GM12891 (cell line): ENCODE measurements at regions not wholly inside any gene's neighbourhood (a gene's known extent, or its start where the extent isn't known, plus 50 kb on each side); places are given as distances from the start of the nearest gene placed in this dataset.

ENCODE experiments used
- DNase-seq: peaks from one replicate; pipeline ENCODE4 v3.0.0; 2011; ENCODE audit warnings: low spot score; ENCODE audit not compliant: insufficient read length
- FAIRE-seq: peaks from 2 replicates; lab custom pipeline; 2011; peaks lifted over from hg19 to GRCh38; lab: Jason Lieb, UNC
- PAX5 ChIP-seq: IDR thresholded peaks from 2 replicates; pipeline ENCODE4 v1.6.1; 2011; ENCODE audit warnings: low read length, moderate library complexity, mild to moderate bottlenecking; ENCODE audit not compliant: insufficient read depth, severe bottlenecking
- POLR2A ChIP-seq: IDR thresholded peaks from 2 replicates; pipeline ENCODE4 v1.6.1; 2011; ENCODE audit warnings: low read depth, low read length, control low read depth
- POLR2AphosphoS5 ChIP-seq: IDR thresholded peaks from 2 replicates; pipeline ENCODE4 v1.6.1; 2011; ENCODE audit warnings: low read depth, low read length, control low read depth
- POU2F2 ChIP-seq: IDR thresholded peaks from 2 replicates; pipeline ENCODE4 v1.6.1; 2011; ENCODE audit warnings: low read depth, mild to moderate bottlenecking, control low read depth, low read length, moderate library complexity
- SPI1 ChIP-seq: IDR thresholded peaks from 2 replicates; pipeline ENCODE4 v1.6.1; 2011; ENCODE audit warnings: low read depth, low read length, control low read depth
- TAF1 ChIP-seq: IDR thresholded peaks from 2 replicates; pipeline ENCODE4 v1.6.1; 2011; ENCODE audit warnings: low read depth, low read length, control low read depth

- no peak for TF ChIP-seq SPI1
- no peak for TF ChIP-seq POLR2A
- no peak for TF ChIP-seq POU2F2
- TF ChIP-seq PAX5 = no peak
- TF ChIP-seq TAF1 = no peak
- TF ChIP-seq POLR2AphosphoS5 = no peak
- FAIRE-seq (no peak), DNase-seq (no peak)
Measured at GRCh38 chr4:187157380-187157958, 433.8 kb upstream of the FAT1 start.

GRCh38 chr4:187158003-187158402, 434.3 kb upstream of the FAT1 start:
- TF ChIP-seq POU2F2 (no peak), PAX5 (no peak), POLR2A (no peak), SPI1 (no peak), POLR2AphosphoS5 (no peak), TAF1 (no peak)
- DNase-seq (no peak), FAIRE-seq (no peak)

- TF ChIP-seq PAX5 (no peak), SPI1 (no peak), TAF1 (no peak), POLR2A (no peak), POU2F2 (no peak), POLR2AphosphoS5 (no peak)
Measured at GRCh38 chr4:187160486-187160885, 436.8 kb upstream of the FAT1 start.

DNA sequence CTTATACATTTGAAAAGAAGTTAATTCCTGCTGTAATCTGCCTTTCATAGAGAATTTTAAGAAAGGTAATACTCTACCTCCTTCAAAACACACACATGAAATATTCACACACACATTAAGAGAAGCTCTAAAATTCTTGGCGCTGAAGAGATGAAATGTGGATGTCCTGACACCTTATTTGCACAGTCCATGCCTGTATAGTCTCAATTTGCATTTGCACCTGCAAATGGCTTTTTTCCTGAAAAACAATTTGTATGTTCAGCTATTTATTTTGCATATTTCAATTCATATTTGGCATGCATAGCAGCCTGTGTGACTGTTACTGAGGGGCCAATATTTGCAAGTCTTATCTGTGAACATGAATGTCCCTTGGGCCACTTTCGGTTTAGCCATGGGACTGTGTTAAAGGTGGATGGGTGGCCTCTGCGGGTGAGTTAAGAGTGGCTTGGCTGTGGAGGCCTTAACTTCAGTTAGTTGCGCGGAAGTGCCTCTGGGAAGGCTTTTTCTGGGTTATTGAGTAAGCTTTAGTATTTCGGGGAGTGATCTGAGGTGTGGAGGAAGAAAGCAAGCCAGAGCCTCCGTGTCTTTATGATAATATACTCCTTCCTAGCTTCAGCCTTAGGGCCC, 443.3 kb upstream of the FAT1 start:
- TF ChIP-seq POU2F2 (no peak), TAF1 (no peak), POLR2A (no peak), SPI1 (no peak), PAX5 (no peak), POLR2AphosphoS5 (no peak)
- DNase-seq = no peak
- FAIRE-seq = no peak

More at GRCh38 chr4:187160486-187160885, 436.8 kb upstream of the FAT1 start:
- DNase-seq (no peak), FAIRE-seq (no peak)

- no peak for DNase-seq
- no peak for TF ChIP-seq PAX5
- TF ChIP-seq SPI1 = no peak
- no peak for TF ChIP-seq POLR2AphosphoS5
- TF ChIP-seq POU2F2 = no peak
- TF ChIP-seq POLR2A = no peak
- TF ChIP-seq TAF1 = no peak
Measured at GRCh38 chr4:187171706-187172339, 448.2 kb upstream of the FAT1 start.

DNA sequence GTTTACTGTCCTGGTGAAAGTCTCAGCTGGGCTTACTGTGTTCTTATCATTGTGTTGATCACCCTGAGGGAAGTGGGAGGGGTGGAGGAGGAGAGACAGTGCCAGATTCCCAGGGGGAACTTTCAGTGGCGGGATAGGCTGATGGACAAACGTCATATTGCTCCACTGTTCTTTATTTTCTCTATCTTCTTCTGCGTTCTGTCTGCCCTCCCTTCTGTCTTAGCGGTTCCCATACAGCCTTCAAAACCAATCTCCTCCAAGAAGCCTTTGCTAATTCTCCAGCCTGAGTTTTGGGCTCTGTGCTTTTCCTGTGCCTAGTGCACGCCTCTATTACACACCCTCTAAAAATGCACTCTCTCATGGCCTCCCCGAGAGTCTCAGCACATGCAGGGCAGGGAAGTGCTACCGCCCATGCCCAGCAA, 448.7 kb upstream of the FAT1 start:
- DNase-seq (no peak), FAIRE-seq (no peak)
- no peak for TF ChIP-seq POLR2AphosphoS5
- TF ChIP-seq POU2F2 = no peak
- TF ChIP-seq SPI1 = no peak
- no peak for TF ChIP-seq TAF1
- no peak for TF ChIP-seq POLR2A
- TF ChIP-seq PAX5 = no peak

More at GRCh38 chr4:187171706-187172339, 448.2 kb upstream of the FAT1 start:
- FAIRE-seq = no peak

GRCh38 chr4:187174749-187175148, 451.1 kb upstream of the FAT1 start:
- FAIRE-seq (no peak), DNase-seq (no peak)
- no peak for TF ChIP-seq POU2F2

GRCh38 chr4:187175197-187175596, 451.5 kb upstream of the FAT1 start:
- FAIRE-seq (no peak), DNase-seq (no peak)
- TF ChIP-seq TAF1 = no peak
- TF ChIP-seq POU2F2 = no peak

GRCh38 chr4:187176261-187176910, 452.7 kb upstream of the FAT1 start:
- no peak for TF ChIP-seq PAX5
- no peak for TF ChIP-seq TAF1
- DNase-seq (no peak), FAIRE-seq (no peak)

DNA sequence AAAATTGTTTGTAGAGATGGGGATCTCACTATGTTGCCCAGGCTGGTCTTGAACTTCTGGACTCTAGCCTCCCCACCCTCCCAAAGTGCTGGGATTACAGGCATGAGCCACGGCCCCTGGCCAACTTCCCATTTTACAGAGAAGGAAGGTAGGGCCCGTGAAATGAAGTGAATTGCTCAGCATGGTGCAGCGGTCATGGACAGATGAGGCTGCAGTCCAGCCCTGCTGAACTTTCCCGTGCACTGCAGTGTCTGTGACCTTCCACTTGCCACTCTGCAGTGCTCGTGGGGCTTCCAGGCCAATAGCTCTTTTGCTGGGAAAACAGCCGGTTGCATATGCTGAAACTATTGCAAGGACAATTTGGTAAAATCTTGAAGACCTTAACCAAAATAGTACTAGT, 454.4 kb upstream of the FAT1 start:
- FAIRE-seq = no peak
- no peak for TF ChIP-seq PAX5
- DNase-seq = no peak
